ENCODE measurements at regions not wholly inside any gene's neighbourhood (a gene's known extent, or its start where the extent isn't known, plus 50 kb on each side); places are given as distances from the start of the nearest gene placed in this dataset.
A peak's percentile ranks its signal among the peaks of the same experiment; 100 is the strongest.
"Not testable (repeated sequence)": the region's sequence is repeated elsewhere in the genome, so short reads cannot be mapped to it uniquely, and the experiment has no call there.

- ChIA-PET CTCF (no interaction called here), POLR2A (no interaction called here)
- H3K36me3 ChIP-seq (ENCODE audit: control insufficient read depth in 4 of 4, insufficient read depth in 4 of 4, low read length in 3 of 4) = no peaks in the 10 kb centered on the region
- peaks cover 5 to 31% (median 15%) of the 10 kb centered on the region in 4 experiments for H3K4me1 ChIP-seq (ENCODE audit: control extremely low read depth in 1 of 4, control insufficient read depth in 4 of 4, insufficient read depth in 4 of 4, low read length in 3 of 4)
- no CpG with 5 or more reads among the region's 1 CpG for WGBS (ENCODE audit: insufficient coverage)
- H3K27ac ChIP-seq (ENCODE audit: insufficient read depth in 1 of 2, low read depth in 1 of 2, low read length in 2 of 2, poor library complexity in 1 of 2, severe bottlenecking in 2 of 2) = no peak overlapping the region
- DNase-seq = no peak
- H3K4me3 ChIP-seq (ENCODE audit: control insufficient read depth in 1 of 7, extremely low read depth in 1 of 7, insufficient read depth in 4 of 7, low read depth in 2 of 7, low read length in 6 of 7) = no peak overlapping the region
- H3K27me3 ChIP-seq (replicated peaks in 2 of 5; ENCODE audit: control insufficient read depth in 4 of 5, insufficient read depth in 5 of 5, low read length in 4 of 5) = no peaks in the 10 kb centered on the region
- H3K9me3 ChIP-seq (ENCODE audit: control extremely low read depth in 1 of 5, control insufficient read depth in 4 of 5, insufficient read depth in 2 of 5, low read depth in 1 of 5, low read length in 4 of 5) = peaks cover 0 to 16% (median 1%) of the 10 kb centered on the region in 5 experiments
Measured at GRCh38 chr10:36531621-36532020, 593.8 kb upstream of the ANKRD30A start.

DNA sequence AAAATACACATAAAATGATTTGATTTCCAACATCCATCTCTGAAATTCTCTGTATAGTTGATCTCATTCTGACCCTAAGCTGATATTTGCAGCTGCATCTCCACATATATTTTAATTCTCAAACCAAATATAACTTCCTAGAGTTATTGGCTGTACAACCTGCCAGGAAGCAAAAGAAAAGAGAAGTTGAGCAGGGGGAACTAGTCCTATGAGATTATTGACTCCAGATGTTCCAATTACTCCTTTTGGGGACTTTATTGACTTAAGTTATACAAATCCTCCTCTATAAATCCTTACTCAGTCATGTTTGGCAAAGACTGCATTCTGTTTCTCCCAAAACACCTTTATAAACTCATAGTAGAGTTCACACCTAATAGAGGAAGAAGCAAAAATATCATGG, 599.4 kb upstream of the ANKRD30A start:
- CTCF ChIA-PET = interaction anchor here (0.7 kb wide), 1 partner anchor 10 kb away, joined by 3 read pairs; no protein-coding TSS in a partner anchor
- POLR2A ChIA-PET = no interaction called here

GRCh38 chr10:36524126-36524525, 601.3 kb upstream of the ANKRD30A start:
- peaks cover 0 to 13% (median 2%) of the 10 kb centered on the region in 4 experiments for H3K4me1 ChIP-seq (ENCODE audit: control extremely low read depth in 1 of 4, control insufficient read depth in 4 of 4, insufficient read depth in 4 of 4, low read length in 3 of 4)
- POLR2A ChIA-PET; H3K4me3 ChIP-seq (ENCODE audit: control insufficient read depth in 1 of 7, extremely low read depth in 1 of 7, insufficient read depth in 4 of 7, low read depth in 2 of 7, low read length in 6 of 7); H3K9me3 ChIP-seq (ENCODE audit: control extremely low read depth in 1 of 5, control insufficient read depth in 4 of 5, insufficient read depth in 2 of 5, low read depth in 1 of 5, low read length in 4 of 5); H3K27me3 ChIP-seq (replicated peaks in 2 of 5; ENCODE audit: control insufficient read depth in 4 of 5, insufficient read depth in 5 of 5, low read length in 4 of 5); H3K36me3 ChIP-seq (ENCODE audit: control insufficient read depth in 4 of 4, insufficient read depth in 4 of 4, low read length in 3 of 4); H3K27ac ChIP-seq (ENCODE audit: insufficient read depth in 1 of 2, low read depth in 1 of 2, low read length in 2 of 2, poor library complexity in 1 of 2, severe bottlenecking in 2 of 2); DNase-seq: not testable (repeated sequence)
- WGBS (ENCODE audit: insufficient coverage) = no CpG with 5 or more reads among the region's 21 CpGs
- CTCF ChIA-PET = interaction anchor here (1.0 kb wide), 1 partner anchor 35 kb away, joined by 3 read pairs; no protein-coding TSS in a partner anchor

More for the DNA sequence above, 599.4 kb upstream of the ANKRD30A start:
- peaks cover 0 to 16% (median 0%) of the 10 kb centered on the region in 5 experiments for H3K9me3 ChIP-seq (ENCODE audit: control extremely low read depth in 1 of 5, control insufficient read depth in 4 of 5, insufficient read depth in 2 of 5, low read depth in 1 of 5, low read length in 4 of 5)
- H3K4me3 ChIP-seq (ENCODE audit: control insufficient read depth in 1 of 7, extremely low read depth in 1 of 7, insufficient read depth in 4 of 7, low read depth in 2 of 7, low read length in 6 of 7) = no peak overlapping the region
- DNase-seq = peak in 2 of 3 donors; percentile 31 to 34
- no peaks in the 10 kb centered on the region for H3K36me3 ChIP-seq (ENCODE audit: control insufficient read depth in 4 of 4, insufficient read depth in 4 of 4, low read length in 3 of 4)
- H3K4me1 ChIP-seq (ENCODE audit: control extremely low read depth in 1 of 4, control insufficient read depth in 4 of 4, insufficient read depth in 4 of 4, low read length in 3 of 4) = peaks cover 0 to 13% (median 2%) of the 10 kb centered on the region in 4 experiments
- no peaks in the 10 kb centered on the region for H3K27me3 ChIP-seq (replicated peaks in 2 of 5; ENCODE audit: control insufficient read depth in 4 of 5, insufficient read depth in 5 of 5, low read length in 4 of 5)
- no peak overlapping the region for H3K27ac ChIP-seq (ENCODE audit: insufficient read depth in 1 of 2, low read depth in 1 of 2, low read length in 2 of 2, poor library complexity in 1 of 2, severe bottlenecking in 2 of 2)

- Histone ChIP-seq H3K36me3 (ENCODE audit: control insufficient read depth in 4 of 4, insufficient read depth in 4 of 4, low read length in 3 of 4) (no peaks in the 10 kb centered on the region), H3K9me3 (ENCODE audit: control extremely low read depth in 1 of 5, control insufficient read depth in 4 of 5, insufficient read depth in 2 of 5, low read depth in 1 of 5, low read length in 4 of 5) (peaks cover 0 to 9% (median 3%) of the 10 kb centered on the region in 5 experiments), H3K27ac (ENCODE audit: insufficient read depth in 1 of 2, low read depth in 1 of 2, low read length in 2 of 2, poor library complexity in 1 of 2, severe bottlenecking in 2 of 2) (no peak overlapping the region), H3K4me3 (ENCODE audit: control insufficient read depth in 1 of 7, extremely low read depth in 1 of 7, insufficient read depth in 4 of 7, low read depth in 2 of 7, low read length in 6 of 7) (no peak overlapping the region), H3K4me1 (ENCODE audit: control extremely low read depth in 1 of 4, control insufficient read depth in 4 of 4, insufficient read depth in 4 of 4, low read length in 3 of 4) (no peaks in the 10 kb centered on the region), H3K27me3 (replicated peaks in 2 of 5; ENCODE audit: control insufficient read depth in 4 of 5, insufficient read depth in 5 of 5, low read length in 4 of 5) (no peaks in the 10 kb centered on the region)
- POLR2A ChIA-PET = no interaction called here
- CTCF ChIA-PET = no interaction called here
- no CpG with 5 or more reads among the region's 1 CpG for WGBS (ENCODE audit: insufficient coverage)
- DNase-seq = no peak
Measured at GRCh38 chr10:36519909-36520308, 605.5 kb upstream of the ANKRD30A start.

DNA sequence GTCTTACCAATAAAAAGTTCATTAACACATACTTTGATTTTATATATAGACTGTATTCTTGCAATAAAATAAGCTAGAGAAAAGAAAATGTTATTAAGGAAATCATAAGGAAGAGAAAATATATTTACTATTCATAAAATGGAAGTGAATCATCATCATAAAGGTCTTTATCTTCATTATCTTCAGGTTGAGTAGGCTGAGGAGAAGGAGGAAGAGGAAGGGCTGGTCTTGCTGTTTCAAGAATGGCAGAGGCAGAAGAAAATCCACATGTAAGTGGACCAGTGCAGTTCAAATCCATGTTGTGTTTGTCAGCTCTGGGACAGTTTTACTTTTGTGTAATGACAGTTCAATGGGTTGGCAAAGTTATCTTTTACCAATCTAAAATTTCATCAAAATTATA, 609.1 kb upstream of the ANKRD30A start:
- peaks cover 5 to 8% (median 6%) of the 10 kb centered on the region in 4 experiments for H3K4me1 ChIP-seq (ENCODE audit: control extremely low read depth in 1 of 4, control insufficient read depth in 4 of 4, insufficient read depth in 4 of 4, low read length in 3 of 4)
- H3K36me3 ChIP-seq (ENCODE audit: control insufficient read depth in 4 of 4, insufficient read depth in 4 of 4, low read length in 3 of 4) = no peaks in the 10 kb centered on the region
- no peak overlapping the region for H3K4me3 ChIP-seq (ENCODE audit: control insufficient read depth in 1 of 7, extremely low read depth in 1 of 7, insufficient read depth in 4 of 7, low read depth in 2 of 7, low read length in 6 of 7)
- POLR2A ChIA-PET = no interaction called here
- DNase-seq = no peak
- no peak overlapping the region for H3K27ac ChIP-seq (ENCODE audit: insufficient read depth in 1 of 2, low read depth in 1 of 2, low read length in 2 of 2, poor library complexity in 1 of 2, severe bottlenecking in 2 of 2)
- no peaks in the 10 kb centered on the region for H3K27me3 ChIP-seq (replicated peaks in 2 of 5; ENCODE audit: control insufficient read depth in 4 of 5, insufficient read depth in 5 of 5, low read length in 4 of 5)
- H3K9me3 ChIP-seq (ENCODE audit: control extremely low read depth in 1 of 5, control insufficient read depth in 4 of 5, insufficient read depth in 2 of 5, low read depth in 1 of 5, low read length in 4 of 5) = peaks cover 0 to 9% (median 3%) of the 10 kb centered on the region in 5 experiments
- CTCF ChIA-PET = interaction anchor here (0.9 kb wide), 1 partner anchor 9 kb away, joined by 3 read pairs; no protein-coding TSS in a partner anchor

- POLR2A ChIA-PET = no interaction called here
- no CpG with 5 or more reads among the region's 2 CpGs for WGBS (ENCODE audit: insufficient coverage)
Measured at GRCh38 chr10:36515319-36515718, 610.1 kb upstream of the ANKRD30A start.

GRCh38 chr10:36507715-36508114, 617.7 kb upstream of the ANKRD30A start:
- H3K4me3 ChIP-seq (ENCODE audit: control insufficient read depth in 1 of 7, extremely low read depth in 1 of 7, insufficient read depth in 4 of 7, low read depth in 2 of 7, low read length in 6 of 7) = no peak overlapping the region
- no peaks in the 10 kb centered on the region for H3K9me3 ChIP-seq (ENCODE audit: control extremely low read depth in 1 of 5, control insufficient read depth in 4 of 5, insufficient read depth in 2 of 5, low read depth in 1 of 5, low read length in 4 of 5)
- H3K27ac ChIP-seq (ENCODE audit: insufficient read depth in 1 of 2, low read depth in 1 of 2, low read length in 2 of 2, poor library complexity in 1 of 2, severe bottlenecking in 2 of 2) = no peak overlapping the region
- no peaks in the 10 kb centered on the region for H3K4me1 ChIP-seq (ENCODE audit: control extremely low read depth in 1 of 4, control insufficient read depth in 4 of 4, insufficient read depth in 4 of 4, low read length in 3 of 4)
- CTCF ChIA-PET = no interaction called here
- no peak for DNase-seq
- WGBS (ENCODE audit: insufficient coverage) = 87% methylated on average over 3 of the region's 3 CpGs
- POLR2A ChIA-PET = no interaction called here
- no peaks in the 10 kb centered on the region for H3K36me3 ChIP-seq (ENCODE audit: control insufficient read depth in 4 of 4, insufficient read depth in 4 of 4, low read length in 3 of 4)
- no peaks in the 10 kb centered on the region for H3K27me3 ChIP-seq (replicated peaks in 2 of 5; ENCODE audit: control insufficient read depth in 4 of 5, insufficient read depth in 5 of 5, low read length in 4 of 5)

More at GRCh38 chr10:36515319-36515718, 610.1 kb upstream of the ANKRD30A start:
- no peak overlapping the region for H3K27ac ChIP-seq (ENCODE audit: insufficient read depth in 1 of 2, low read depth in 1 of 2, low read length in 2 of 2, poor library complexity in 1 of 2, severe bottlenecking in 2 of 2)
- CTCF ChIA-PET = no interaction called here
- peaks cover 0 to 9% (median 3%) of the 10 kb centered on the region in 5 experiments for H3K9me3 ChIP-seq (ENCODE audit: control extremely low read depth in 1 of 5, control insufficient read depth in 4 of 5, insufficient read depth in 2 of 5, low read depth in 1 of 5, low read length in 4 of 5)
- DNase-seq = no peak
- H3K4me3 ChIP-seq (ENCODE audit: control insufficient read depth in 1 of 7, extremely low read depth in 1 of 7, insufficient read depth in 4 of 7, low read depth in 2 of 7, low read length in 6 of 7) = no peak overlapping the region
- H3K27me3 ChIP-seq (replicated peaks in 2 of 5; ENCODE audit: control insufficient read depth in 4 of 5, insufficient read depth in 5 of 5, low read length in 4 of 5) = no peaks in the 10 kb centered on the region
- no peaks in the 10 kb centered on the region for H3K36me3 ChIP-seq (ENCODE audit: control insufficient read depth in 4 of 4, insufficient read depth in 4 of 4, low read length in 3 of 4)
- peaks cover 5 to 8% (median 6%) of the 10 kb centered on the region in 4 experiments for H3K4me1 ChIP-seq (ENCODE audit: control extremely low read depth in 1 of 4, control insufficient read depth in 4 of 4, insufficient read depth in 4 of 4, low read length in 3 of 4)
